ENCODE measurements at regions not wholly inside any gene's neighbourhood (a gene's known extent, or its start where the extent isn't known, plus 50 kb on each side); places are given as distances from the start of the nearest gene placed in this dataset.

DNA sequence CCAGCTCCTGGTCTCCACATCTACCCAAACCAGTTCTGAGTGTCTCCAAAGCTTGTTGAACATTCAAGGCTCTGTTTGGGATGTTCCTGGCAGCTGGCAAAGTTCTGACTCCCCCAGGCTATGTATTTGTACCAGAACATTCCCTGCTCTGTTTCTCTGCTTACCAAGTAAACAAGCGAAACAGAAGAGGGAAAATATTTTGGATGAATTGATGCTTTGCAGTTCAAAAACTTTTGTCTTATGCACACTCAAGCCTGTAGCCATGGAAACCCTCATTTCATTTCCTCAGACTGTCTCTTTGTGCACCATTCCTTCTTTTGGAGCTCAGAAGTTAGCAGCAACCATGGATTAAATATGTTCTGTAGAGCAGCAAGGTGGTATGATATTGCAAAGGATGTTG, 145.8 kb downstream of the ACTL7B start:
- TF ChIP-seq POLR2A (IDR thresholded peaks at IDR 0.05) = no peak
- TF ChIP-seq POLR2AphosphoS5 (IDR thresholded peaks at IDR 0.05) = peak in 1 of 4 donors; percentile 17
